HG02870 (cell line): ENCODE measurements at regions not wholly inside any gene's neighbourhood (a gene's known extent, or its start where the extent isn't known, plus 50 kb on each side); places are given as distances from the start of the nearest gene placed in this dataset.

ENCODE experiments used
- ATAC-seq: cut with Tn5 transposase; IDR thresholded peaks from one replicate; pipeline ENCODE4 v1.9.1; 2021; ENCODE audit warnings: mild to moderate bottlenecking, moderate library complexity; ENCODE audit not compliant: unreplicated experiment

DNA sequence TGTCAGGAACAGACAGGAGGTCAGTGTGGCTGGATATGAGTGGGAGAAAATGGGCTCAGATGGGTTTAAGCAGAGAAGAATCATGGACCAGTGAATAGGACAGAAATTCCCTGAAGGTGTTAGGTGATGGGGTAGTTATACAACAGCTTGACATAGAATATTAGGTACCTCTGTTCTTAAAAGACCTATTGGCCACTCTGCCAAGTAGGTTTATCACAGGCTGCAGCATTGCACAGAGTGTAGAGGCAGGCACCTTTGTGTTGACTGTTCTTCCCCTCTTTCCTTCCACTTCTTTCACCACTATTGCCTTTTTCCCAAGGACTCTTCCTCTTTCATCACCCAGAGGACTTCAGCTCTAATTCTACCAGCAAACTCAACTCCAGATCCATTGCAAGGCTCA is 274.4 kb downstream of the CDCA7 start:
- ATAC-seq, result no peak

DNA sequence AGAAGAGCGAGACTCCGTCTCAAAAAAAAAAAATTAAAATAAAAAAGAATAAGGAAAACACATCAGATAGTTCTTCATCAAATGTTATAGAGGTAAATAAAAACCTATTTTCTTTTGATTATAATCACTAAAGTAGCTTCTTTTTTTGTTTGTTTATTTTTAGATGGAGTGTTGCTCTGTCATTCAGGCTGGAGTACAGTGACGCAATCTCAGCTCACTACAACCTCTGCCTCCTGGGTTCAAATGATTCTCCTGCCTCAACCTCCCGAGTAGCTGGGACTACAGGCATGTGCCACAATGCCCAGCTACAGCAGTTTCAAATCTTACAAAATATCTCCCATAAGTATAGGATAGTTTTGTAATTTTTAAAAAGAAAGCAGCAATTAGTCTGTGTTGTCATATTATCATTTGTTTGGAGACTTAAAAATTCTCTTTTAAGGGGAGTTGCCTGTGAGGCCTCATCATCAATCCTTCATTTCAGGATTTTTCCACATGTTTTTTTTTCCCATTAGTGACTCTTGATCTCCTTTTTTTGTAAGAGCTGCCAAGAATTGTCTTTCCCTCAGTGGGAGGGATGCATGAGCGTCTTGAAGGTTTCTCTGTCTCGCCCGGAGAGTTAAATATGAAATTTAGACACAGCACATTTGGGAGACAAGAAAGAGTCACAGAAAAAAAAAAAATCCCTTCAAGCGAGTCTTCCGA is 275.9 kb downstream of the CDCA7 start:
- no peak for ATAC-seq

DNA sequence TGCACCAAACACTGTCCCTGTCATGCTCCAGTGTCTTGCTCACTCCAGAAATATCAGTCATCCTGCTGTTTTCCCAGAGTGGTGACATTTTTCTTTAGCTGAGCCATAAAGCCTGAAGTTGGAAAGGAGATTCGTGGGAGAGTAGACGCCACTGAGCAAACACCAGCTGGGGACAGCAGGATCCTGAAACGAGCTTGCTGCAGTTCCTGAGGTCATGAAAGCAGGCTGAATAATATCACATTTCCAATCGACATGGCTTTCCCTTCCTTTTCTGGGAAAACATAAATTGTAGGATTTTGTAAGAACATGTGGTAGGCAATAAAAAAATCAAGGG is 276.4 kb downstream of the CDCA7 start:
- ATAC-seq, result no peak

GRCh38 chr2:173644146-173644545 is 289.5 kb downstream of the CDCA7 start:
- ATAC-seq, result no peak

- no peak for ATAC-seq
These were observed 293.1 kb downstream of the CDCA7 start for GRCh38 chr2:173647681-173648311.

DNA sequence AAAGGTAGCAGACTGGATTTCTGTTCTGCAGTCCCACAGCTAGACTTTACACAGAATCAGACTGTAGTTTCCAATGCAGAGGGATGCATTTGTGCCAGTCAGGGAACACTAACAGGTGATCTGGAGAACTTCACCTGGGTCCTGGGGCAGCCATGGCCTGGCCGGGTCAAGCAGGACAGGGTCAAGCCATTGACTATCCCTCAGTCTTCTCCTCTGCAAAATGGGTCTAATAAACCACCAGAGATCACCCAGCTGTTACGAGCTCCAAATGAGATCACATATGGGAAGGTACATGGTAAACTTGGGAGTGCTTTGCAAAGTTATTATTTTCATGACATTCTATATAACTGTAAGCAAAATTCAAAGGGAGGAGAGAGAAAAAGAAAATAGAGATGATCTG is 294.1 kb downstream of the CDCA7 start:
- ATAC-seq, result no peak

DNA sequence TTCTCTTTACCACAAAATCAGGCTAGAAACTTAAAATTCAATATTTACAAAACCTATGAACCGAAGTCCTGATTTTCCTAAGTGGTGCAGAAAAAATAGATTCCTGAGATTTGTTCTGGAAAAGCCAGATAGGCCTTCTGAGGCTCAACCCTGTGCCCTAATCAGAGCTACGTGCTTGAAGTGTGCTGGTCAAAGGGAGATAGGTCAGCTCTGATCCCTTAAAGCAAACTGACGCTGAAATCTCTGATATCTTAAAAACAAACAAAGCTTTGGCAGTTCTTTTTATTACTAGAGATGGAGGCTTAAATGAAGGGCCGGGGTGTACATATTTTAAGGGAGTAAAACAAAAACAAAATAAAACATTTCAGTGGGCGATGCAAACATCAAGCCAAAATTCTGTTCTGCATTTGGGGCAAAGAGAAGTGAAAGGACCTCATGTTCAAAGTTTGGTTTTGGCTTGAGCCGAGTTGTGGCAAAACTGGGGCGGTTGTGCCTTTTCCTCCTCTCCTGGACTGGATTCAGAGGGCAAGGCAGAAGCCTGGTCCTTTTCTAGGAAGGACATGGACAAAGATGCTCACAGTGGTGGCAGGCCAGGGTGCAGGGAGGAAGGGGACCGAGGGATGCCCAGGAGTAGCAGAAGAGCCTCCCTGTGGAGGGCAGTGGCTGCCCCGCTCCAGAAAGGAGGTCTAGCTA is 295.0 kb downstream of the CDCA7 start:
- no peak for ATAC-seq

DNA sequence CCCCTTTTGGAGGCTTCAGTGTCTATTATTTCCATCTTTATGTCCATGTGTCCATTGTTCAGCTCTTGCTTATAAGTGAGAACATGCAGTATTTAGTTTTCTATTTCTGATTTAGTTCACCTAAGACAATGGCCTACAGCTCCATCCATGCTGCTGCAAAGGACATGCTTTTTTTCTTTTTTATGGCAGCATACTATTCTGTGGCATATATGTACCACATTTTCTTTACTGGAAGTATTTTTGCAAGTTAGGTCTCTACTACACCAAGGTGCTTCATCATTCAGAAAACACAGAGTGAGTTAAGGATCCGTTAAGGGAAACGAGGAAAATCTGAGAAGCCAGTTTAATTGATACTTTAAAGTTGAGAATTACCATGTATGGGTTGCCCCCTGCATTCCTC is 297.2 kb downstream of the CDCA7 start:
- ATAC-seq, result no peak

DNA sequence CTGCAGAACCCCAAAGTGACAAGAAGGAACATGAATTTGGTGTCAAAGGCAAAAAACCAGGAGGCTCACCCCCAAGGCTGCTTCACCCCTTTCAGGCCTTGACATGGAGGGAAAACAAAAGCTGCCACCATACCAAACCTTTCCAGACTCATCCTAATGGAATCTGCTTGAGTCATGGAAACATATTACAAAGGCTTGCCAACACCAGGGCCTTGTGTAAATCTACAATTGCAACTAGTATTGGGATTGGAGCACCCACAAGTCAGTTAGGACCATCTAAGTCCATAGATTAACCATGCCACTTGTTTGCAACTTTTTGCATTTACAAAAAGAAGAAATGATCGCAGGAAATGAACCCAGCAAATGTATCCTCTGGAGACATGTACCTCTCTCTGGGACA is 297.6 kb downstream of the CDCA7 start:
- ATAC-seq, result no peak

DNA sequence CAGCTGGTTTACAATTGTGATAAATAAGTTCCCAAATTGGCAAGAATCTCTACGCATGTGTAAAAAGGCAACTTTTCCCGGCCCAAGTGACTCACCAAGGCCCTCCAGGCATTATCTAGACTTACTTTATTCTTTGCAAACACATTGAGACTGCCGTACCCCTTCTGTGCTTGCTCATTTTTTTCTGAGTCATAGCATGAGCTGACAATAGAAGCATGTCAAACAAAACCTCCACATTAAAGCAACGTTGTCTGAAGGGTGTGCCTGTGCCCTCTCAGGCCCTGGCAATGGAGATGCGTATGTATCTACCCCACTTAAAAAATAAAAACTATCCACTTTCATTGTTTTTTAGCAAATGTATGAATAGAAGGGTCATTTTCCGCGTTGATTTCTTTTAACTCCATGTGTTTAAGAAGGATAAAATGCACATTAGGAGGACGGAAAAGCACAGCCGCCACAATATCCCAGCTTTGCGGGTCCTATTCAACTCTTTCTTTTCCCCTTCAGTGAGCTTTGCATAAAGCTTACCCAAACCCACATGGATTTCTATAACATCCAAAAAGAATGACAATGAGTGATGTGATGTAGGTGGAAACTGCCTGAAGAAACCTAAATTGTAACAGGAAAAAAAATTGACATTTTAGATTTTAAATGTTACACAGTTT is 298.2 kb downstream of the CDCA7 start:
- ATAC-seq, result no peak

- no peak for ATAC-seq
These were observed 298.7 kb downstream of the CDCA7 start for GRCh38 chr2:173653432-173653805.

DNA sequence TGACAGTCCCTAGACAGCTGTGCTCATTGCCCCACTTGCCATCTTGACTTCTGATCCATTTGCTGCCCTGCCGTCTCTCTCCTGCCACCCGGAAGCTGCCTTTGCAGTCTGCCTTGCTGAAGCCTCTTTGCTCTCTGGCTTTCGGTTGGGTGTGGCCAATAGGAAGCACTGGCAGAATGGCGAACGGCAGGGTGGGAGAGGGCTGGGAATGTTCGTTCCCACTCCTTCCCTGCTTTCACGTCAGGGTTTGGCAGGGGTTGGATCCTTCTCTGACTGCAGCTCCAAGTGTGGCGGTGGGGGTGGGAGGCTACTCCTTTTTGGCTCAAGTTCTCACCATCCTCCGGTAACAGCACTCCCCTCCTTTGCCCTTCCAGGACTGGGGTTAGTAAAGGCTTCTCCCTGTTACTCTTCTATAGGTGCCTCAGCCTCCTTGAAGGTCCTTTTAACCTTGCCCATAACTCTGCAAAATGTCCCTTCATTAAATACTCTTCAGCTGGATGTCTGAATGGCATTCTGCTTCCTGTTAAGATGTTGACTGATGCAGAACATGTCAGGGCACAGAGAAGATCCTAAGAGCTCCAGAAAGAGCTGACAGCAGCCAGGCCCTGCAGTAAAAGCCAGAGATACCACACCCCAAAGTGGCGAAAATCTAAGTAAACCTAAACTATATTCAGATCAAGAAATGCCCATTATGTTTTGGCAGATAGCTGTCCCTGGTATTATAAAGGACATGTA is 299.7 kb downstream of the CDCA7 start:
- ATAC-seq, result no peak

- ATAC-seq, result no peak
These were observed 300.2 kb downstream of the CDCA7 start for GRCh38 chr2:173654896-173655265.

GRCh38 chr2:173656086-173656485 is 301.4 kb downstream of the CDCA7 start:
- ATAC-seq, result no peak

DNA sequence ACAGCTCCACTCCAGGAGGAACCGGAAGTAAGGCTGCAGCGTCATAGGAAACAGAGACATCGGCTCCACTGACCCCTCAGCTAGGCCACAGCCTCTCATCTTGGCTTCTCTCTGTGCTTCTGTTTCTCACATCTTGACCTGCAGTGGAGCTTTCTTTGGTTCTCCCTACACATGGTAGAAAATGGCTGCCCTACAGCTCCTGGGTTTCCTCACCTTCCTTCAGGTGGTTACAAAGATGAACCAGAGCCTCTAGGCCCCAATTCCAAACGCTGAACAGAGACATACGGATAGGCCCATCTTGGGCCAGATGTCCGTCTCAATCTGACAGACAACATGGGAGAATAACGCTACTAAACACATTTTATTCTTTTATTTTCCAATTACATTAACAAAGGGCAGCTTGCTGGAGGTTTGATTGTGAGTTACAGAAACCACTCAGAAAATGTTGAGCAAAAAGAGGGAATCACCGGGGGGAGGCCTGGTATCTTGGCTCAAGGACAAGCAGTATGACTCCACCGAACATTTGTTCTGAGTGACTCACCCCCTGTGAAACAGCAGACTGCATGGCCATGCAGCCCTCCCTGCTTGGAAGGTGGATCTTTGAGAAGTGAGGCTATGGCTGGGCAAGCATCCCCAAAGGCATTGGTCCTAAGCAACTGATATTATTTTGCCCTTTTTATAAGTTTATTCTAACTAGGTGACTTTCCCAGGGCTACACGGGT is 303.5 kb downstream of the CDCA7 start:
- no peak for ATAC-seq

DNA sequence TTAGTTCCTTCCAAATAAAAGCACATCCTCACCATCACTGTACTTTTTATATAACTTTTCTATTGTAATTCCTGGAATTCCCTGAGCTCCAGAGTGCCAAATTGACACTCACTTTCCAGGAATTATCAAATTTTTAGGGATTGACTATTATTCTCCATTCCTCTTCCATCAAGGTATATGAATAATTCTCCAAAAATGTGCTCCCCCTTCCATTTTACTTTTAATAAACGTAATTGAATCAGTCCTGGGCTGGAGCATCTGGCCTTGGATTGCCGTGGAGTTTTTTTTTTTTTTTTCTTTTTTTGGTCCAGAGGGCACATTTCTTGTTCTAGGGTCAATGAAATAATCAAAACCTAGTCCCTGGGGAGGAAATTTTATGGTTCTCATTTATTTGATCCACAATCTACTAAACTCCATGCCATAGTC is 304.3 kb downstream of the CDCA7 start:
- no peak for ATAC-seq

GRCh38 chr2:173659509-173659908 is 304.8 kb downstream of the CDCA7 start:
- ATAC-seq, result no peak

GRCh38 chr2:173661586-173661985 is 303.6 kb downstream of the SP3 start:
- ATAC-seq, result no peak

DNA sequence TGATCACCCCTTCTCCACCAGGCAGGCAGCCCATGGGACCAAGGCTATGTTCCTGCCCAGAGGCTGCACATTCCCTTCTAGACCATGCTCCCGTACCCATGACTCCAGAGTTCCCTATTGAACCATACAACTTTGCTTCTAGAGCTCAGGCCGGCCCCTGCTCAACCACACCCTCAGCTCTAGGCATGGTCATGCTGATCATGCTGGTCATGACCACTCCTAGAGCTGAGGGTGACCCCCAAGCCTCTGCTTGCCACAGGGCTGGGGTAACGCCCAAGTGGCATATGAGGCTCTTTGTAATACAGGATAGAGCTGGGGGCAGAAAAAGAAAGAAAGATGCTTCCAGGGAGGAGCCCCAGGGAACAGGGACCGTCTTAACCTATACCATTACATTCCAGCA is 301.8 kb downstream of the SP3 start:
- no peak for ATAC-seq

- no peak for ATAC-seq
These were observed 301.2 kb downstream of the SP3 start for GRCh38 chr2:173663835-173664512.
